ENCODE measurements at regions not wholly inside any gene's neighbourhood (a gene's known extent, or its start where the extent isn't known, plus 50 kb on each side); places are given as distances from the start of the nearest gene placed in this dataset.

GRCh38 chr3:28078536-28078935 lies 162.9 kb upstream of the CMC1 start:
- Histone ChIP-seq H3K27me3 (ENCODE audit: control insufficient read depth in 5 of 5, insufficient read depth in 4 of 5, low read length in 5 of 5) (no peaks in the 10 kb centered on the region), H3K9ac (ENCODE audit: low read length in 5 of 5) (no peak overlapping the region), H3K9me3 (ENCODE audit: control insufficient read depth in 5 of 5, low read length in 5 of 5) (no peaks in the 10 kb centered on the region), H3K4me1 (ENCODE audit: control insufficient read depth in 5 of 5, insufficient read depth in 5 of 5, low read length in 5 of 5) (no peaks in the 10 kb centered on the region), H3K36me3 (ENCODE audit: control insufficient read depth in 5 of 5, insufficient read depth in 5 of 5, low read length in 5 of 5) (no peaks in the 10 kb centered on the region), H3K4me3 (ENCODE audit: low read depth in 1 of 5, low read length in 5 of 5) (no peak overlapping the region), H3K27ac (ENCODE audit: low read depth, low read length) (no peak overlapping the region)

DNA sequence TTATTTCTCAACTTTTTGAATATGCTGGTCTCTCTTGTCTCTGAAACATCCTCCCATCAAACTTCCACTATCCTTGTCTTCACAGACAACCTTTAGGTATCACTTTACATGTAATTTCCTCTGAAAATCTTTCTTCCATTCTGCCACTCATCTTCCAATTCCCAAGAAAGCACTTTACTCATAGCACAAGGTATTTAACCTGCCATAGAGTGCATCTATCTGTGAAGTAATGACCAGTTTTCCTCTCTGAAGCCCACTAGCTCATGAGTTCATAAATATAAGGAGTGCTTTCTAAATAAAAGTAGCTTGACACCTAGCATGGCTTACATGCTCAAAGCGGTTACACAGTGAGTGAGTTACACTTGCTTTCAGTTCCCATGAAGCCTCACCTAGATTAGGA lies 160.7 kb upstream of the CMC1 start:
- H3K36me3 ChIP-seq (ENCODE audit: control insufficient read depth in 5 of 5, insufficient read depth in 5 of 5, low read length in 5 of 5), result no peaks in the 10 kb centered on the region
- no peaks in the 10 kb centered on the region for H3K4me1 ChIP-seq (ENCODE audit: control insufficient read depth in 5 of 5, insufficient read depth in 5 of 5, low read length in 5 of 5)
- H3K27me3 ChIP-seq (ENCODE audit: control insufficient read depth in 5 of 5, insufficient read depth in 4 of 5, low read length in 5 of 5), result no peaks in the 10 kb centered on the region
- H3K9me3 ChIP-seq (ENCODE audit: control insufficient read depth in 5 of 5, low read length in 5 of 5), result no peaks in the 10 kb centered on the region
- H3K4me3 ChIP-seq (ENCODE audit: low read depth in 1 of 5, low read length in 5 of 5), result no peak overlapping the region
- H3K9ac ChIP-seq (ENCODE audit: low read length in 5 of 5), result no peak overlapping the region
- no peak overlapping the region for H3K27ac ChIP-seq (ENCODE audit: low read depth, low read length)

- Histone ChIP-seq H3K36me3 (ENCODE audit: control insufficient read depth in 5 of 5, insufficient read depth in 5 of 5, low read length in 5 of 5) (no peaks in the 10 kb centered on the region), H3K9ac (ENCODE audit: low read length in 5 of 5) (no peak overlapping the region), H3K4me3 (ENCODE audit: low read depth in 1 of 5, low read length in 5 of 5) (no peak overlapping the region), H3K9me3 (ENCODE audit: control insufficient read depth in 5 of 5, low read length in 5 of 5) (no peaks in the 10 kb centered on the region), H3K27ac (ENCODE audit: low read depth, low read length) (no peak overlapping the region), H3K4me1 (ENCODE audit: control insufficient read depth in 5 of 5, insufficient read depth in 5 of 5, low read length in 5 of 5) (no peaks in the 10 kb centered on the region), H3K27me3 (ENCODE audit: control insufficient read depth in 5 of 5, insufficient read depth in 4 of 5, low read length in 5 of 5) (no peaks in the 10 kb centered on the region)
Measured at GRCh38 chr3:28081533-28081947, 159.9 kb upstream of the CMC1 start.

- H3K9ac ChIP-seq (ENCODE audit: low read length in 5 of 5), result no peak overlapping the region
- no peaks in the 10 kb centered on the region for H3K4me1 ChIP-seq (ENCODE audit: control insufficient read depth in 5 of 5, insufficient read depth in 5 of 5, low read length in 5 of 5)
- no peak overlapping the region for H3K4me3 ChIP-seq (ENCODE audit: low read depth in 1 of 5, low read length in 5 of 5)
Measured at GRCh38 chr3:28087591-28087990, 153.8 kb upstream of the CMC1 start.

GRCh38 chr3:28088811-28089526 lies 152.4 kb upstream of the CMC1 start:
- no peaks in the 10 kb centered on the region for H3K27me3 ChIP-seq (ENCODE audit: control insufficient read depth in 5 of 5, insufficient read depth in 4 of 5, low read length in 5 of 5)
- H3K9ac ChIP-seq (ENCODE audit: low read length in 5 of 5), result no peak overlapping the region
- no peaks in the 10 kb centered on the region for H3K4me1 ChIP-seq (ENCODE audit: control insufficient read depth in 5 of 5, insufficient read depth in 5 of 5, low read length in 5 of 5)
- H3K27ac ChIP-seq (ENCODE audit: low read depth, low read length), result no peak overlapping the region
- H3K4me3 ChIP-seq (ENCODE audit: low read depth in 1 of 5, low read length in 5 of 5), result no peak overlapping the region
- no peaks in the 10 kb centered on the region for H3K36me3 ChIP-seq (ENCODE audit: control insufficient read depth in 5 of 5, insufficient read depth in 5 of 5, low read length in 5 of 5)
- peaks cover 0 to 14% (median 10%) of the 10 kb centered on the region in 5 donors for H3K9me3 ChIP-seq (ENCODE audit: control insufficient read depth in 5 of 5, low read length in 5 of 5)

More at GRCh38 chr3:28087591-28087990, 153.8 kb upstream of the CMC1 start:
- H3K9me3 ChIP-seq (ENCODE audit: control insufficient read depth in 5 of 5, low read length in 5 of 5), result peaks cover 0 to 6% (median under 1%) of the 10 kb centered on the region in 5 donors
- H3K27me3 ChIP-seq (ENCODE audit: control insufficient read depth in 5 of 5, insufficient read depth in 4 of 5, low read length in 5 of 5), result no peaks in the 10 kb centered on the region
- H3K27ac ChIP-seq (ENCODE audit: low read depth, low read length), result no peak overlapping the region
- H3K36me3 ChIP-seq (ENCODE audit: control insufficient read depth in 5 of 5, insufficient read depth in 5 of 5, low read length in 5 of 5), result no peaks in the 10 kb centered on the region

GRCh38 chr3:28089527-28089897 lies 151.9 kb upstream of the CMC1 start:
- Histone ChIP-seq H3K9me3 (ENCODE audit: control insufficient read depth in 5 of 5, low read length in 5 of 5) (peaks cover 0 to 19% (median 13%) of the 10 kb centered on the region in 5 donors), H3K4me1 (ENCODE audit: control insufficient read depth in 5 of 5, insufficient read depth in 5 of 5, low read length in 5 of 5) (no peaks in the 10 kb centered on the region), H3K27me3 (ENCODE audit: control insufficient read depth in 5 of 5, insufficient read depth in 4 of 5, low read length in 5 of 5) (no peaks in the 10 kb centered on the region), H3K9ac (ENCODE audit: low read length in 5 of 5) (no peak overlapping the region), H3K36me3 (ENCODE audit: control insufficient read depth in 5 of 5, insufficient read depth in 5 of 5, low read length in 5 of 5) (no peaks in the 10 kb centered on the region), H3K4me3 (ENCODE audit: low read depth in 1 of 5, low read length in 5 of 5) (no peak overlapping the region), H3K27ac (ENCODE audit: low read depth, low read length) (no peak overlapping the region)

DNA sequence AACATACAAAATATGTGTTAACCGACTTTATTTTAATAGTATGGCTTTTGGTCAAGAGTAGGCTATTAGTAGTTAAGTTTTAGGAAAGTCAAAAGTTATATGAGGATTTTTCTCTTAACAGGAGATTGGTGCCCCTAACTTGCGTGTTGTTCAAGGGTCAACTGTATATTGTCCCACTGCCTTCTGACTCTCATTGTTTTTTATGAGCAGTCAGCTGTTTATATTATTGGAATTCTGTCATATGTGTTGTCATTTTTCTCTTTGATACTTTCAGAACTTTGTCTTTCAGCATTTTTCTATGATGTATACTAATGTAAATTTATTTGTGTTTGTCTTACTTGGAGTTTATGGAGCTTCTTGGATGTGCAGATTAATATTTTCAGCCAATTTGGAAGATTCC lies 142.1 kb upstream of the CMC1 start:
- no peaks in the 10 kb centered on the region for H3K36me3 ChIP-seq (ENCODE audit: control insufficient read depth in 5 of 5, insufficient read depth in 5 of 5, low read length in 5 of 5)
- H3K9ac ChIP-seq (ENCODE audit: low read length in 5 of 5), result no peak overlapping the region
- no peak overlapping the region for H3K27ac ChIP-seq (ENCODE audit: low read depth, low read length)
- no peaks in the 10 kb centered on the region for H3K27me3 ChIP-seq (ENCODE audit: control insufficient read depth in 5 of 5, insufficient read depth in 4 of 5, low read length in 5 of 5)
- H3K9me3 ChIP-seq (ENCODE audit: control insufficient read depth in 5 of 5, low read length in 5 of 5), result peaks cover 0 to 23% (median 12%) of the 10 kb centered on the region in 5 donors
- no peak overlapping the region for H3K4me3 ChIP-seq (ENCODE audit: low read depth in 1 of 5, low read length in 5 of 5)
- H3K4me1 ChIP-seq (ENCODE audit: control insufficient read depth in 5 of 5, insufficient read depth in 5 of 5, low read length in 5 of 5), result no peaks in the 10 kb centered on the region

DNA sequence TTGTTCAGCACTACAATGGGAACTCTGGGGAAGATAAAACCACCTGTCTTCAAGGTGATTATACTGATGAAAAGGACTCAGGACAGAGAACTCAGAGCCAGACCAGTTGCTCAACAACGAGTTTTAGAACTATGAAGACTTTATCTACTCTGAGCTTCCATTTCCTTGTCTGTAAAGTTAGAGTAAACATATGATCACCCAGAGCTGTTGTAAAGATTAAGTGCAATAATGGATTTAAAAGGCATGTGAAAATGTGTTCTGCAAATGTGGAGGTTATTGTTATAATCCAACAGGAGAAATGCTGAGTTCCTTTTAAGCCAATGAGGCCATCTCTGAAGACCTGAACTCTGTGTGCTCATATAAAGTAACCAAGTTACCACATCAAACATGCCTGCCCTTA lies 139.7 kb upstream of the CMC1 start:
- no peak overlapping the region for H3K4me3 ChIP-seq (ENCODE audit: low read depth in 1 of 5, low read length in 5 of 5)
- no peak overlapping the region for H3K27ac ChIP-seq (ENCODE audit: low read depth, low read length)
- H3K27me3 ChIP-seq (ENCODE audit: control insufficient read depth in 5 of 5, insufficient read depth in 4 of 5, low read length in 5 of 5), result no peaks in the 10 kb centered on the region
- peaks cover 0 to 21% (median 11%) of the 10 kb centered on the region in 5 donors for H3K9me3 ChIP-seq (ENCODE audit: control insufficient read depth in 5 of 5, low read length in 5 of 5)
- H3K4me1 ChIP-seq (ENCODE audit: control insufficient read depth in 5 of 5, insufficient read depth in 5 of 5, low read length in 5 of 5), result no peaks in the 10 kb centered on the region
- H3K36me3 ChIP-seq (ENCODE audit: control insufficient read depth in 5 of 5, insufficient read depth in 5 of 5, low read length in 5 of 5), result no peaks in the 10 kb centered on the region
- no peak overlapping the region for H3K9ac ChIP-seq (ENCODE audit: low read length in 5 of 5)

GRCh38 chr3:28103861-28104260 lies 137.6 kb upstream of the CMC1 start:
- Histone ChIP-seq H3K9ac (ENCODE audit: low read length in 5 of 5) (no peak overlapping the region), H3K27ac (ENCODE audit: low read depth, low read length) (no peak overlapping the region), H3K4me3 (ENCODE audit: low read depth in 1 of 5, low read length in 5 of 5) (no peak overlapping the region), H3K36me3 (ENCODE audit: control insufficient read depth in 5 of 5, insufficient read depth in 5 of 5, low read length in 5 of 5) (no peaks in the 10 kb centered on the region), H3K9me3 (ENCODE audit: control insufficient read depth in 5 of 5, low read length in 5 of 5) (peaks cover 0 to 18% (median 11%) of the 10 kb centered on the region in 5 donors), H3K4me1 (ENCODE audit: control insufficient read depth in 5 of 5, insufficient read depth in 5 of 5, low read length in 5 of 5) (no peaks in the 10 kb centered on the region), H3K27me3 (ENCODE audit: control insufficient read depth in 5 of 5, insufficient read depth in 4 of 5, low read length in 5 of 5) (no peaks in the 10 kb centered on the region)

GRCh38 chr3:28104896-28105534 lies 136.4 kb upstream of the CMC1 start:
- Histone ChIP-seq H3K36me3 (ENCODE audit: control insufficient read depth in 5 of 5, insufficient read depth in 5 of 5, low read length in 5 of 5) (no peaks in the 10 kb centered on the region), H3K4me1 (ENCODE audit: control insufficient read depth in 5 of 5, insufficient read depth in 5 of 5, low read length in 5 of 5) (no peaks in the 10 kb centered on the region), H3K27me3 (ENCODE audit: control insufficient read depth in 5 of 5, insufficient read depth in 4 of 5, low read length in 5 of 5) (no peaks in the 10 kb centered on the region), H3K9ac (ENCODE audit: low read length in 5 of 5) (no peak overlapping the region), H3K4me3 (ENCODE audit: low read depth in 1 of 5, low read length in 5 of 5) (no peak overlapping the region), H3K9me3 (ENCODE audit: control insufficient read depth in 5 of 5, low read length in 5 of 5) (peaks cover 0 to 8% (median 5%) of the 10 kb centered on the region in 5 donors), H3K27ac (ENCODE audit: low read depth, low read length) (no peak overlapping the region)
